ENCODE measurements at regions not wholly inside any gene's neighbourhood (a gene's known extent, or its start where the extent isn't known, plus 50 kb on each side); places are given as distances from the start of the nearest gene placed in this dataset.
"Not testable (repeated sequence)": the region's sequence is repeated elsewhere in the genome, so short reads cannot be mapped to it uniquely, and the experiment has no call there.

DNA sequence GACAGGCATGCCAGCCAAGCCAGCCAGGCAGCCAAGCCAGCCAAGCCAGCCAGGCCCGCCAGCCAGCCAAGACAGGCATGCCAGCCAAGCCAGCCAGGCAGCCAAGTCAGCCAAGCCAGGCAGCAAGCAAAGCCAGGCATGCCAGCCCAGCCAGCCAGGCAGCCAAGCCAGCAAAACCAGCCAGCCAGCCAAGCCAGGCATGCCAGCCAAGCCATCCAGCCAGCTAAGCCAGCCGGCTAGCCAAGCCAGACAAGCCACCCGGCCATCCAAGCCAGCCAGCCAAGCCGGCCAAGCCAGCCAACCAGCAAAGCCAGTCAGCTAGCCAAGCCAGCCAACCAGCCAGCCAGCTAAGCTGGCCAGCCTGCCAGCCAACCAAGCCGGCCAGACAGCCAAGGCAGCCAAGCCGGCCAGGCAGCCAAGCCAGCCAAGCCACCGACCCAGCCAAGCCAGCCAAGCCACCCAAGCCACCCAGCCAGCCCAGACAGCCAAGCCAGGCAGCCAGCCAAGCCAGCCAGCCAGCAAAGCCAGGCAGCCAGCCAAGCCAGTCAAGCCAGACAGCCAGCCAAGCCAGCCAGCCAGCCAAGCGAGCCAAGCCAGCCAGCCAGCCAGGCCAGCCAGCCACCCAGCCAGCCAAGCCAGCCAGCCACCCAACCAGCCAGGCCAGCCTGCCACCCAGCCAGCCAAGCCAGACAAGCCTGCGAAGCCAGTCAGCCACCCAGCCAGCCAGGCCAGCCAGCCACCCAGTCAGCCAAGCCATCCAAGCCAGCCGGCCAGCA, 332.9 kb upstream of the PLGLB2 start:
- peak in 1 of 2 donors; percentile 18 for DNase-seq
- H3K9me3 Mint-ChIP-seq, H3K27me3 Mint-ChIP-seq, H3K4me1 Mint-ChIP-seq, H3K4me3 Mint-ChIP-seq, H3K27ac Mint-ChIP-seq, ATAC-seq: not testable (repeated sequence)

GRCh38 chr2:87415586-87416265, 332.2 kb upstream of the PLGLB2 start:
- H3K4me3 Mint-ChIP-seq, H3K4me1 Mint-ChIP-seq, H3K27ac Mint-ChIP-seq, H3K27me3 Mint-ChIP-seq, ATAC-seq, H3K9me3 Mint-ChIP-seq: not testable (repeated sequence)
- peak in 1 of 2 donors; percentile 12 for DNase-seq

- not testable (repeated sequence) for H3K27ac Mint-ChIP-seq, H3K27me3 Mint-ChIP-seq, ATAC-seq, H3K4me3 Mint-ChIP-seq, H3K4me1 Mint-ChIP-seq, H3K9me3 Mint-ChIP-seq
- peak in 1 of 2 donors; percentile 8 for DNase-seq
Measured at GRCh38 chr2:87416266-87416592, 331.7 kb upstream of the PLGLB2 start.

DNA sequence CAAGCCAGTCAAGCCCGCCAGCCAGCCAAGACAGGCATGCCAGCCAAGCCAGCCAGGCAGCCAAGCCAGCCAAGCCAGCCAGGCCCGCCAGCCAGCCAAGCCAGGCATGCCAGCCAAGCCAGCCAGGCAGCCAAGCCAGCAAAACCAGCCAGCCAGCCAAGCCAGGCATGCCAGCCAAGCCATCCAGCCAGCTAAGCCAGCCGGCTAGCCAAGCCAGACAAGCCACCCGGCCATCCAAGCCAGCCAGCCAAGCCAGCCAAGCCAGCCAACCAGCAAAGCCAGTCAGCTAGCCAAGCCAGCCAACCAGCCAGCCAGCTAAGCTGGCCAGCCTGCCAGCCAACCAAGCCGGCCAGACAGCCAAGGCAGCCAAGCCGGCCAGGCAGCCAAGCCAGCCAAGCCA, 330.7 kb upstream of the PLGLB2 start:
- not testable (repeated sequence) for H3K9me3 Mint-ChIP-seq, H3K4me3 Mint-ChIP-seq, ATAC-seq, H3K27me3 Mint-ChIP-seq, H3K27ac Mint-ChIP-seq, H3K4me1 Mint-ChIP-seq
- peak in 1 of 2 donors; percentile 3 for DNase-seq

DNA sequence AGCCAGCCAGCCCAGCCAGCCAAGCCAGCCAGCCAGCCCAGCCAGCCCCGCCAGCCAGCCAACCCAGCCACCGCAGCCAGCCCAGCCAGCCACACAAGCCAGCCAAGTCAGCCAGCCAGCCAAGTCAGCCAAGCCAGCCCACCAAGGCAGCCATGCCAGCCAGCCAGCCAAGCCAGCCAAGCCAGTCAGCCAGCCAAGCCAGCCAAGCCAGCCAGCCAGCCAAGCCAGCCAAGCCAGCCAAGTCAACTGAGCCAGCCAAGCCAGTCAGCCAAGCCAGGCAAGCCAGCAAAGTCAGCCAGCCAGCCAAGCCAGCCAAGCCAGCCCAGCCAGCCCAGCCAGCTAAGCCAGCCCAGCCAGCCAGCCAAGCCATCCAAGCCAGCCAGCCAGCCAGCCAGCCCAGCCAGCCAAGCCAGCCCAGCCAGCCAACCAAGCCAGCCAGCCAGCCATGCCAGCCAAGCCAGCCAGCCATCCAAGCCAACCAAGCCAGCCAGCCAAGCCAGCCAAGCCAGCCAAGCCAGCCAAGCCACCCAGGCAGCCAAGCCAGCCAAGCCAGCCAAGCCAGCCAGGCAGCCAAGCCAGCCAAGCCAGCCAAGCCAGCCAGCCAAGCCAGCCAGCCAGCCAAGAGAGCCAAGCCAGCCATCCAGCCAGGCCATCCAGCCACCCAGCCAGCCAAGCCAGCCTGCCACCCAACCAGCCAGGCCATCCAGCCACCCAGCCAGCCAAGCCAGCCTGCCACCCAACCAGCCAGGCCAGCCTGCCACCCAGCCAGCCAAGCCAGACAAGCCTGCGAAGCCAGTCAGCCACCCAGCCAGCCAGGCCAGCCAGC, 329.9 kb upstream of the PLGLB2 start:
- ATAC-seq, H3K9me3 Mint-ChIP-seq, H3K4me3 Mint-ChIP-seq, H3K27me3 Mint-ChIP-seq, H3K27ac Mint-ChIP-seq, H3K4me1 Mint-ChIP-seq, DNase-seq: not testable (repeated sequence)

GRCh38 chr2:87418823-87419822, 328.8 kb upstream of the PLGLB2 start:
- H3K27me3 Mint-ChIP-seq, H3K4me3 Mint-ChIP-seq, DNase-seq, H3K4me1 Mint-ChIP-seq, ATAC-seq, H3K9me3 Mint-ChIP-seq, H3K27ac Mint-ChIP-seq: not testable (repeated sequence)

- not testable (repeated sequence) for H3K27me3 Mint-ChIP-seq, ATAC-seq, H3K4me1 Mint-ChIP-seq, H3K27ac Mint-ChIP-seq, H3K9me3 Mint-ChIP-seq, DNase-seq, H3K4me3 Mint-ChIP-seq
Measured at GRCh38 chr2:87419980-87420379, 327.9 kb upstream of the PLGLB2 start.

DNA sequence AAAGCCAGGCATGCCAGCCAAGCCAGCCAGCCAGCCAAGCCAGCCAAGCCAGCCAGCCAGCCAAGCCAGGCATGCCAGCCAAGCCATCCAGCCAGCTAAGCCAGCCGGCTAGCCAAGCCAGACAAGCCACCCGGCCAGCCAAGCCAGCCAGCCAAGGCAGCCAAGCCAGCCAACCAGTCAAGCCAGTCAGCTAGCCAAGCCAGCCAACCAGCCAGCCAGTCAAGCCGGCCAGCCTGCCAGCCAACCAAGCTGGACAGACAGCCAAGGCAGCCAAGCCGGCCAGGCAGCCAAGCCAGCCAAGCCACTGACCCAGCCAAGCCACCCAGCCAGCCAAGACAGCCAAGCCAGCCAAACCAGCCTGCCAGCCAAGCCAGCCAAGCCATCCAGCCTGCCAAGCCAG, 326.9 kb upstream of the PLGLB2 start:
- H3K4me1 Mint-ChIP-seq, H3K27ac Mint-ChIP-seq, ATAC-seq, H3K9me3 Mint-ChIP-seq, H3K4me3 Mint-ChIP-seq, H3K27me3 Mint-ChIP-seq, DNase-seq: not testable (repeated sequence)

GRCh38 chr2:87423796-87424762, 323.8 kb upstream of the PLGLB2 start:
- not testable (repeated sequence) for H3K9me3 Mint-ChIP-seq, H3K27me3 Mint-ChIP-seq, ATAC-seq, H3K27ac Mint-ChIP-seq, H3K4me1 Mint-ChIP-seq, H3K4me3 Mint-ChIP-seq, DNase-seq

- not testable (repeated sequence) for DNase-seq, H3K9me3 Mint-ChIP-seq, H3K27ac Mint-ChIP-seq, ATAC-seq, H3K4me1 Mint-ChIP-seq, H3K4me3 Mint-ChIP-seq, H3K27me3 Mint-ChIP-seq
Measured at GRCh38 chr2:87424763-87425154, 323.1 kb upstream of the PLGLB2 start.

DNA sequence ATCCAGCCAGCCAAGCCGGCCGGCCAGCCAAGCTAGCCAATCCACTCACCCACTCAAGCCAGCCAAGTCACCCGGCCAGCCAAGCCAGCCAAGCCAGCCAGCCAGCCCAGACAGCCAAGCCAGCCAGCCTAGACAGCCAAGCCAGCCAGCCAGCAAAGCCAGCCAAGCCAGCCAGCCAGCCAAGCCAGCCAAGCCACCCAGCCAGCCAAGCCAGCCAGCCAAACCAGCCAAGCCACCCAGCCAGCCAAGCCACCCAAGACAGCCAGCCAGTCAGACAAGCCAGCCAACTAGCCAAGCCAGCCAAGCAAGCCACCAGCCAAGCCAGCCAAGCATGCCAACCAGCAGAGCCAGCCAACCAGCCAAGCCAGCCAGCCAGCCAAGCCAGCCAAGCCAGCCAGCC, 322.7 kb upstream of the PLGLB2 start:
- not testable (repeated sequence) for H3K27ac Mint-ChIP-seq, H3K27me3 Mint-ChIP-seq, ATAC-seq, H3K4me3 Mint-ChIP-seq, H3K4me1 Mint-ChIP-seq, H3K9me3 Mint-ChIP-seq, DNase-seq

DNA sequence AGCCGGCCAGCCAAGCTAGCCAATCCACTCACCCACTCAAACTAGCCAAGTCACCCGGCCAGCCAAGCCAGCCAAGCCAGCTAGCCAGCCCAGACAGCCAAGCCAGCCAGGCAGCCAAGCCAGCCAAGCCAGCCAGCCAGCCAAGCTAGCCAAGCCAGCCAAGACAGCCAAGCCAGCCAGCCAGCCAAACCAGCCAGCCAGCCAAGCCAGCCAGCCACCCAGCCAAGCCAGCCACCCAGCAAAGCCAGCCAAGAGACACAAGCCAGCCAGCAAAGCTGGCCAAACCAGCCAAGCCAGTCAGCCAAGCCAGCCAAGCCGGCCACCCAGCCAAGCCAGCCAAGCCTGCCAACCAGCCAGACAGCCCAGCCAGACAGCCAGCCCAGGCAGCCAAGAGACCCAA, 322.2 kb upstream of the PLGLB2 start:
- H3K4me1 Mint-ChIP-seq, ATAC-seq, H3K27ac Mint-ChIP-seq, H3K9me3 Mint-ChIP-seq, H3K4me3 Mint-ChIP-seq, H3K27me3 Mint-ChIP-seq, DNase-seq: not testable (repeated sequence)

DNA sequence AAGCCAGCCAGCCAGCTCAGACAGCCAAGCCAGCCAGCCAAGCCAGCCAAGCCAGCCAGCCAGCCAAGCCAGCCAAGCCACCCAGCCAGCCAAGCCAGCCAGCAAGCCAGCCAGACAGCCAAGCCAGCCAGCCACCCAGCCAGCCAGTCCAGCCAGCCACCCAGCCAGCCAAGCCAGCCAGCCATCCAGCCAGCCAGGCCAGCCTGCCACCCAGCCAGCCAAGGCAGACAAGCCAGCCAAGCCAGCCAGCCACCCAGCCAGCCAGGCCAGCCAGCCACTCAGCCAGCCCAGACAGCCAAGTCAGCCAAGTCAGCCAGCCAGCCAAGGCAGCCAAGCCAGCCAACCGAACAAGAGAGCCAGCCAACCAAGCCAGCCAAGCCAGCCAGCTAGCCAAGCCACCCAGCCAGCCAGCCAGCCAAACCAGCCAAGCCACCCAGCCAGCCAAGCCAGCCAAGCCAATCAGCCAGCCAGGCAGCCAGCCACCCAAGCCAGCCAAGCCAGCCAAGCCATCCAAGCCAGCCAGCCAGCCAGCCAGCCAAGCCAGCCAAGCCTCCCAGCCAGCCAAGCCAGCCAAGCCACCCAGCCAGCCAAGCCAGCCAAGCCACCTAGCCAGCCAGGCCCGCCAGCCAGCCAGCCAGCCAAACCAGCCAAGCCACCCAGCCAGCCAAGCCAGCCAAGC, 319.3 kb upstream of the PLGLB2 start:
- not testable (repeated sequence) for H3K9me3 Mint-ChIP-seq, H3K27me3 Mint-ChIP-seq, H3K27ac Mint-ChIP-seq, H3K4me1 Mint-ChIP-seq, H3K4me3 Mint-ChIP-seq, ATAC-seq, DNase-seq
